Transverse colon (tissue), 3 donors: ENCODE measurements at regions not wholly inside any gene's neighbourhood (a gene's known extent, or its start where the extent isn't known, plus 50 kb on each side); places are given as distances from the start of the nearest gene placed in this dataset.

Experiments
- CTCF ChIP-seq, 5 experiments: fragments of 200-600 bp in 3 of 5; fragments of 450-650 bp in 2 of 5; sonication (generic) in 3 of 5; IDR thresholded peaks; 1 replicate in 2 of 5; 2 replicates in 3 of 5; pipeline ENCODE4 v1.5.1; 2016 to 2017; ENCODE audit warnings: antibody characterized with exemption in 5 of 5, inconsistent platforms in 3 of 5, mild to moderate bottlenecking in 2 of 5, moderate library complexity in 1 of 5
- POLR2A ChIP-seq: fragments of 450-650 bp; IDR thresholded peaks from one replicate; pipeline ENCODE4 v1.6.1; 2016; ENCODE audit warnings: antibody characterized with exemption, mild to moderate bottlenecking, moderate library complexity

GRCh38 chr4:78666830-78667258 is 109.3 kb upstream of the BMP2K start:
- no peak for TF ChIP-seq CTCF (IDR thresholded peaks at IDR 0.05)
- no peak for TF ChIP-seq POLR2A
